GM18951 (cell line): ENCODE measurements at regions not wholly inside any gene's neighbourhood (a gene's known extent, or its start where the extent isn't known, plus 50 kb on each side); places are given as distances from the start of the nearest gene placed in this dataset.

Experiments used
- POLR2A ChIP-seq: IDR thresholded peaks from 4 replicates; pipeline ENCODE4 v1.6.1; 2011; ENCODE audit warnings: mild to moderate bottlenecking; ENCODE audit not compliant: insufficient read length, insufficient read depth; ENCODE audit errors: extremely low read depth
- in situ Hi-C: fragments of 300-500 bp; cut with MboI; formaldehyde crosslinking; loops from one replicate; pipeline ENCODE4 v1.12.0; 2022; ENCODE audit warnings: low sequenced_read_pairs, mixed read lengths, inconsistent platforms; ENCODE audit not compliant: unreplicated experiment

DNA sequence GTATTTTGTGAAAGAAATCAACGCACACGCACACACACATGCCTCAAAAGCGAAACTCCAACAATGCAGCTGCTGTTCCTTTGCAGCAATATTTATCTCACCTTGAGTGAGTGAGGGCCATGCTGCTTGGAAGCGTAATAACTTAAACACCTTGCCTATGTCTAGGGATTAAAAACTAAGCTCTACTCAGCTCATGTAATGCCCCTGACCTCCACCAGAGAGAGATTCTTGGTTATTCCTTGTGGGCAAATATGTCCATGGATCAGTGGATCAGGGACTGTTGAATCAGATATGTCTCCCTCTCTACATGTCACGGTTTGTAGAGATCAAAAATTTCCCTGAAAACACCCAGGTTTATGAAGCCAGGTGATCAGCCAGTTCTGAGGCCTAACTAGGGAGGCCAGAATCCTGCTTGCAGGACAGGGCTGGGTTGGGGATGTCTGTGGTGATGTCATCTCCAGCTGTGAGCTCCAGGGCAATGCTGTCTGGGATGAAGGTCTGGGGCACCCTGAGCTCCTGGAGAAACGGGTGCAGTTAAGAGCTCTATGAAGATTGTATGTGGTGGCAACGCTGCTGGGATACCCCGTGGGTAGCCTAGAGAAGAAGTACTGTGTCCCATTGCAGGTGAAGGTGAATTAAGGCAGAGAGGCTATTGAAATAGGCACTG lies 149.4 kb downstream of the KCNJ12 start:
- TF ChIP-seq POLR2A = no peak
- in situ Hi-C loops = no loop called here

DNA sequence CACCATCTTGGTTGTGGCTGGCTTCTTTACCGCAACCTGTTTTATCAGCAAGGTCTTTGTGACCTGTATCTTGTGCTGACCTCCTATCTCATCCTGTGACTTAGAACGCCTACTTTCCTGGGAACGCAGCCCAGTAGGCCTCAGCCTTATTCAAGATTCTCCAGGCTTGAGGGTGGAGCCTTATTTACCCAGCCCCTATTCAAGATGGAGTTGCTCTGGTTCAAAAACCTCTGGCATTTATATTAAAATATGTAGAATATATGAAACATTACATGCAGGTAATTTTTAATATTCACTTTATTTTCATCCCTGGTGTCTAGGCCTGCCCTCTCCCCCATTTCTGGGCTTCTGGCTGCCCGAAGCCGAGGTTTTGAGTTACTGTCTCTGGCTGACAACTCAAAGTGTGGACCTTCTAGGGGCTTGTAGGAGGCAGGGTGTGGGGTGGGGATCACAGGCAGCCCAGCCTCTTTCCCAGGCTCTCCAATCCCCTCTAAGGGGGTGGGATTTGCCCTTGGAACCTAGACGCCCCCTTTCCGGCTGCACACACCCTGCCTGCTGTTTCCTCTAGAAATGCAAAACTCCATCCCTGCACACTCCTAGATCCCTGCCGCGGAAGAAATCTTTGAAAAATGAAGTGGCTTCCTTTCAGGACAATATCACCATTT lies 152.0 kb downstream of the KCNJ12 start:
- TF ChIP-seq POLR2A = no peak
- in situ Hi-C loops = no loop called here

- in situ Hi-C loops = no loop called here
- TF ChIP-seq POLR2A = no peak
Observed at GRCh38 chr17:21530311-21530710, 154.2 kb downstream of the KCNJ12 start.

DNA sequence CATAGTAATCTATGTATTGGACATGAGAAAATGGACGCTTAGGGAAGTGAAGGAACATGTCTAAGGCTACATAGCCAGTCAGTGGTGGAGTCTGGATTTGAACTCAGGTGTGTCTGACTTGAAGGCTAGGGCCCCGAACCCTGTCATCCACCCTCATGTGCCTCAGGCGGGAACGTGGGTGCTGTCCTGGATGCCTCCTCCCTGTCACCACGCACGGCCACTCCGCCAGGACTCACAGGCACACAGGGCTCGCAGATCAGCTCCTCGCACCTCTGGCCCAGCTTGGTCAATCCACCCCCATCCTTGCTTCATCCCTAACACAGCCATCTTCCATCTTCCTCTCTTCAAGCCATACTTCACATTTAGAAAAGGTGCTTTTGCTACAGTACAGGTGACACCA lies 154.7 kb downstream of the KCNJ12 start:
- TF ChIP-seq POLR2A = no peak
- in situ Hi-C loops = no loop called here

DNA sequence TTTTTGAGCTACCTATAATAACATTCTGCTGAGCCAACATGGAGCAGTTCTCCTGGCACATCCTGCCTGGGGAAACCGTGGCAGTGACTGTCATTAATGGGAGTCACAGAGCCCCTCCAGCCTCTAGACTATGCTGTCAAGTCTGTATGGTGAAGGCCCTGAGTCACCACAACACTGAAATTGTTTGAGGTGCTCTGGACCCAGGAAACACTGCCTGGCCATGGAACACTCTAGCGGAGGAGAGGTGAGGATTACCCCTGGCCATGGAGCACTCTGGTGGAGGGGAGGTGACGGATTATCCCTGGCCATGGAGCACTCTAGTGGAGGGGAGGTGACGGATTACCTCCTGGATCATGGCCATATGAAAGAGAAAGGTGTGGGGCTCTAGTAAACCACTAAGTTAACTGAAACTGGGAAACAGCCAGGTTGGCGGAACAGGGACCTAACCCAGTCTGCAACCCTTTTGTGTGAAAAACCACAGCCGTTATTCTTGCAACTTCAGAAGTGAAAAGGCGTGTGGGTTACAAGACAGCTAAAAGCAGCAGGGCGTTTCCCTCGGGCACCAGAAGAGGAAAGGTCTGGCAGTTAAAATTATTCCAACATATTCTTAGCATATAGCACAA lies 156.7 kb downstream of the KCNJ12 start:
- in situ Hi-C loops = no loop called here

GRCh38 chr17:21535686-21536375 lies 156.5 kb upstream of the KCNJ18 start:
- in situ Hi-C loops = no loop called here
- TF ChIP-seq POLR2A = no peak

More for the DNA sequence above, 156.7 kb downstream of the KCNJ12 start:
- no peak for TF ChIP-seq POLR2A

- TF ChIP-seq POLR2A = no peak
- in situ Hi-C loops = no loop called here
Observed at GRCh38 chr17:21537302-21537701, 155.0 kb upstream of the KCNJ18 start.

GRCh38 chr17:21538615-21539014 lies 153.7 kb upstream of the KCNJ18 start:
- in situ Hi-C loops = no loop called here
- TF ChIP-seq POLR2A = no peak

DNA sequence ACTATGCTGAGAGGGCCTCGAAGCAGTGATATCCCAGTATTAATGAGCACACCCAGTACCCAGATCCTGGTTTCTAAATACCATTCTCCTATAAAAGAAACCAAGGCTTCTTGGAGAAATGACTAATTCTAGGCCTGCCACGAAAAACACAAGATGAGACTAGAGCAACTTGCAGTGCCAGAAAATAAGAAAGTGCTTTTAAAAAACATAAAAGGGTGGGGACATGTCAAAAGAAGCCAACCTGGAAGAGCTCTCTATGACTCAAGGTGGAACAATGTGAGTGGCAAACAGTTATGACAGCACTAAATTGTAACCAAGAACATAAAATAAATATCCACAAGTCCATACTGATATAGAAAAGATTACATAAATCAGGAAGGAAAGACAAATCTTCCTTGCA lies 153.2 kb upstream of the KCNJ18 start:
- in situ Hi-C loops = no loop called here
- no peak for TF ChIP-seq POLR2A

GRCh38 chr17:21540502-21540901 lies 151.8 kb upstream of the KCNJ18 start:
- in situ Hi-C loops = no loop called here
- no peak for TF ChIP-seq POLR2A

DNA sequence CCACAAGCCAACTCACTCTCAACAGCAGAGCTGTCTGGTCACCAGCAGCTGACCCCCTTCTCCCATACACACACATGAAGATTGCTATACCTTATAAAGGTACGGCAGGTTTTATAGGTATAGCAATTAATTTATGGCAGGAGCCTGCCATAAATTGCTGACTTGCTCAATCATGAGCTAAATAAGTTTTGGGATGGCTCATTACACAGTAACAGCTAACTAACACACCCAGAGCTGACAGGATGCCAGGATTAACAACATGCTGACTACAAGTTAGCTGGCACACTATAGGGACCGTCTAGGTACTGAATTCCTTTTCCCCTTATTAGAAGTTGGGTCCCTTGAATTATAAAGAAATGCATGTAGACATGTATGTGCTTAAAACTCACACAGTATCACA lies 150.3 kb upstream of the KCNJ18 start:
- in situ Hi-C loops = no loop called here
- TF ChIP-seq POLR2A = no peak

DNA sequence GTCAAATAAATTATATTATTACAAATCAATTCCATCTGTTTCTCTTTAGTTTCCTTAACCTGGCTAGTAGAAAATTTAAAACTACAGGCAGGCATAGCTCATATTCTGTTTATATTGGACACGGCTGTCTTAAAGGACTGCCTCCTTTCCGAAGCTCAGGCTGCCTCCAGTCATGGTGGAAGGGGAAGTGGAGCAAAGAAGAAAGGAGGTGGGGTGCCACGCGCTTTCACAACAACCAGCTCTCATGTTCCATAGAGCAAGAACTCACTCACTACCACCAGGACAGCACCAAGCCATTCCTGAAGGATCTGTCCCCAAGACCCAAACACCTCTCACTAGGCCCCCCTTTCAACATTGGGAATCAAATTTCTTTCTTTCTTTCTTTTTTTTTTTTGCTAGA lies 149.3 kb upstream of the KCNJ18 start:
- no peak for TF ChIP-seq POLR2A

GRCh38 chr17:21545064-21545463 lies 147.3 kb upstream of the KCNJ18 start:
- TF ChIP-seq POLR2A = no peak
- in situ Hi-C loops = no loop called here

More for the DNA sequence above, 149.3 kb upstream of the KCNJ18 start:
- in situ Hi-C loops = no loop called here
